ENCODE measurements at regions not wholly inside any gene's neighbourhood (a gene's known extent, or its start where the extent isn't known, plus 50 kb on each side); places are given as distances from the start of the nearest gene placed in this dataset.

DNA sequence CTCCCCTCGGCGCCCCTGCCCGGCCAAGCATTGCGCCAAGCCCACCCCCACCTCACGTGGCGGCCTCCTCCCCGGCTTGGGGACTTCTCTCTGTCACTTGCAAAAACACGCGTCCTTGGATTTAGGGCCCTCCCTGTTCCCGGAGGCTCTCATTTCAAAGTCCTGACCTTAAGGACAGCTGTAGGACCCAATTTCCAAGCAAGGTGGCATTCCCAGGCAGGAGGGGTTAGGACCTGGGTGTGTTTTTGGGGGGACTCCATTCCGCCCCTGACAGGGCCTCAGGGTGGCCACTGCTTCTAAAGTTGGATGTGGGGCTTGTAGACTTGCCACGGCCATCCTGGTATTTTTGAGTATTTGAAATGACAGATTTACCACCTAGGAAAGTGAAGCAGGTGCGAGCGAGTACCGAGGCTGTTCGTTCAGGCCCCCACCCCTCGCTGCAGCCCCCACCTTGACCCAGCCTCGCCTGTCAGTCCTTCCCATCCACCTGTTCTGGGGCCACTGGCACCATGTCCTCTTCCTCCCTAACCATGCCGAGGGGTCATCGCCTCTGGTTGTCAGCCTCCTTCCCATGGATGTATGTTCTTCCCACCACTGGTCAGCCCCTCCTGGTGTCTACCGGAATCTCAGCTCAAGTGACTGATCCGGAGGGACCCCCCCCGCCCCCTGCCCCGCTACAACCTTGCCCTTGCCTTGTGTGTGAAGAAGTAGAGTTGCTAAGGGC is 52.4 kb downstream of the MRPL36 start:
- no peak for TF ChIP-seq CEBPB (IDR thresholded peaks at IDR 0.05)
- TF ChIP-seq FOXM1 (IDR thresholded peaks at IDR 0.05; ENCODE audit: borderline replicate concordance, low read depth): no peak
- TF ChIP-seq YY1 (IDR thresholded peaks at IDR 0.05; ENCODE audit: low read depth): no peak
